A549 (cell line): ENCODE measurements at regions not wholly inside any gene's neighbourhood (a gene's known extent, or its start where the extent isn't known, plus 50 kb on each side); places are given as distances from the start of the nearest gene placed in this dataset.

Experiments
- ATAC-seq, 2 experiments: fragments of 200-7000 bp in 1 of 2; fragments of >200 bp in 1 of 2; cut with Nextera tagmentation in 1 of 2; cut with Tn5 transposase in 1 of 2; 3 replicates each; pipeline versions ENCODE4 v1.8.0 to v1.9.1; 2018 to 2020; ENCODE audit warnings: mild to moderate bottlenecking in 1 of 2, moderate library complexity in 1 of 2
- CTCF ChIA-PET: fragments of 300-600 bp; sonication (Branson Sonifier 250); formaldehyde crosslinking; extraction: SDS; loops from one replicate; lab custom pipeline; 2021; ENCODE audit warnings: antibody characterized with exemption, inconsistent platforms; lab: Yijun Ruan, JAX
- POLR2A ChIA-PET: fragments of 350-600 bp; formaldehyde crosslinking; extraction: SDS; loops from one replicate; lab custom pipeline; 2021; ENCODE audit warnings: antibody characterized with exemption, inconsistent platforms; lab: Yijun Ruan, JAX
- DNase-seq, 2 experiments: peaks; one replicate each; pipeline versions ENCODE4 v3.0.0 to v3.0.0-alpha.2; 2011 to 2016; ENCODE audit warnings: low read depth in 1 of 2, low spot score in 1 of 2
- FAIRE-seq: peaks from 2 replicates; lab custom pipeline; 2011; peaks lifted over from hg19 to GRCh38; lab: Jason Lieb, UNC
- H3K27ac ChIP-seq, 2 experiments: fragments of >200 bp; sonication (Bioruptor Twin); formaldehyde crosslinking; 3 replicates each; pipeline ENCODE4 v1.5.1; 2016 to 2017
- H3K4me1 ChIP-seq: fragments of >200 bp; sonication (Bioruptor Twin); formaldehyde crosslinking; 3 replicates; pipeline ENCODE4 v1.6.1; 2016
- H3K4me2 ChIP-seq: fragments of >200 bp; sonication (Bioruptor Twin); formaldehyde crosslinking; 3 replicates; pipeline ENCODE4 v1.6.1; 2016
- H3K4me3 ChIP-seq: fragments of >200 bp; sonication (Bioruptor Twin); formaldehyde crosslinking; 3 replicates; pipeline ENCODE4 v1.5.1; 2016
- H3K9me3 ChIP-seq: fragments of >200 bp; sonication (Bioruptor Twin); formaldehyde crosslinking; 3 replicates; pipeline ENCODE4 v1.6.1; 2016
- ATOH8 ChIP-seq: fragments of 250-450 bp; sonication (Bioruptor Pico); IDR thresholded peaks from 2 replicates; pipeline ENCODE4 v1.5.0; 2020; ENCODE audit warnings: low read depth, mild to moderate bottlenecking, moderate library complexity
- BHLHE40 ChIP-seq: IDR thresholded peaks from 2 replicates; pipeline ENCODE4 v1.6.1; 2012; ENCODE audit warnings: low read depth, low read length, inconsistent platforms
- CBX2 ChIP-seq: fragments of 200-600 bp; sonication (generic); IDR thresholded peaks from 2 replicates; pipeline ENCODE4 v1.6.1; 2016; ENCODE audit warnings: low read depth, mild to moderate bottlenecking, borderline replicate concordance
- CEBPB ChIP-seq, 2 experiments: fragments of >200 bp in 1 of 2; sonication (Bioruptor Twin) in 1 of 2; formaldehyde crosslinking in 1 of 2; IDR thresholded peaks; 2 replicates each; pipeline ENCODE4 v1.6.1; 2012 to 2016
- CHD4 ChIP-seq: fragments of 200-600 bp; sonication (generic); IDR thresholded peaks from 2 replicates; pipeline ENCODE4 v1.6.1; 2016; ENCODE audit warnings: antibody characterized with exemption, mild to moderate bottlenecking, borderline replicate concordance
- EHMT2 ChIP-seq: fragments of 200-600 bp; sonication (generic); IDR thresholded peaks from 2 replicates; pipeline ENCODE4 v1.6.1; 2016; ENCODE audit warnings: antibody characterized with exemption, low read depth, mild to moderate bottlenecking, moderate library complexity
- ELK1 ChIP-seq: fragments of 150-350 bp; IDR thresholded peaks from 2 replicates; pipeline ENCODE4 v1.6.1; 2014; ENCODE audit warnings: low read depth, mild to moderate bottlenecking, low read length
- FOSL2 ChIP-seq, 2 experiments: fragments of 450-650 bp in 1 of 2; fragments of >200 bp in 1 of 2; sonication (Bioruptor Twin) in 1 of 2; formaldehyde crosslinking; IDR thresholded peaks; 2 replicates each; pipeline versions ENCODE4 v1.5.0 to v1.6.1; 2016 to 2020; ENCODE audit warnings: mild to moderate bottlenecking in 1 of 2, moderate library complexity in 1 of 2
- HDAC2 ChIP-seq: fragments of 200-600 bp; sonication (generic); IDR thresholded peaks from 2 replicates; pipeline ENCODE4 v1.6.1; 2016
- HOXB13 ChIP-seq: fragments of 250-450 bp; sonication (Bioruptor Pico); IDR thresholded peaks from 2 replicates; pipeline ENCODE4 v1.5.0; 2020; ENCODE audit warnings: low read depth, mild to moderate bottlenecking, moderate library complexity
- JUN ChIP-seq, 2 experiments: fragments of >200 bp; sonication (Bioruptor Twin); formaldehyde crosslinking; IDR thresholded peaks; 2 replicates in 1 of 2; 3 replicates in 1 of 2; pipeline ENCODE4 v1.6.1; 2016 to 2017
- JUNB ChIP-seq: fragments of >200 bp; sonication (Bioruptor Twin); formaldehyde crosslinking; IDR thresholded peaks from 2 replicates; pipeline ENCODE4 v1.6.1; 2016
- MAFK ChIP-seq: fragments of 450-650 bp; IDR thresholded peaks from 2 replicates; pipeline ENCODE4 v1.6.1; 2014; ENCODE audit not compliant: partially characterized antibody
- NFE2L2 ChIP-seq: fragments of 150-350 bp; conservative IDR thresholded peaks from 2 replicates; pipeline ENCODE4 v1.6.1; 2014; ENCODE audit warnings: low read length
- NPAS2 ChIP-seq: fragments of 250-450 bp; sonication (Bioruptor Pico); IDR thresholded peaks from 2 replicates; pipeline ENCODE4 v1.8.0; 2022; ENCODE audit warnings: mild to moderate bottlenecking, moderate library complexity, borderline replicate concordance
- POLR2A ChIP-seq: IDR thresholded peaks from 2 replicates; pipeline ENCODE4 v1.6.1; 2012; ENCODE audit warnings: mild to moderate bottlenecking, low read length
- RARB ChIP-seq: fragments of 250-450 bp; sonication (Bioruptor Pico); IDR thresholded peaks from 2 replicates; pipeline ENCODE4 v1.8.0; 2021; ENCODE audit warnings: mild to moderate bottlenecking, moderate library complexity
- SREBF2 ChIP-seq: fragments of 450-650 bp; IDR thresholded peaks from 2 replicates; pipeline ENCODE4 v1.6.1; 2014; ENCODE audit warnings: mild to moderate bottlenecking, moderate library complexity
- TFCP2L1 ChIP-seq: fragments of 250-450 bp; sonication (Bioruptor Pico); IDR thresholded peaks from 2 replicates; pipeline ENCODE4 v1.5.0; 2021; ENCODE audit warnings: mild to moderate bottlenecking
- ZNF302 ChIP-seq: fragments of 250-450 bp; sonication (Bioruptor Pico); IDR thresholded peaks from 2 replicates; pipeline ENCODE4 v1.9.0; 2021; ENCODE audit warnings: inconsistent platforms, mild to moderate bottlenecking, moderate library complexity
- ZSCAN20 ChIP-seq: fragments of 250-450 bp; sonication (Bioruptor Pico); IDR thresholded peaks from 2 replicates; pipeline ENCODE4 v1.8.0; 2022; ENCODE audit warnings: mild to moderate bottlenecking, moderate library complexity
- WGBS: methylation state at CpG from one replicate; pipeline ENCODE4 v1.1.6; 2017; ENCODE audit errors: missing lambda C conversion rate; 5-methylcytosine and 5-hydroxymethylcytosine counted together

GRCh38 chr6:97867177-97867576, 584.2 kb upstream of the MMS22L start:
- no peak for DNase-seq
- FAIRE-seq, result no peak
- H3K4me2 ChIP-seq, result no peak overlapping the region
- 16% methylated on average over 2 of the region's 2 CpGs for WGBS
- no peak for TF ChIP-seq JUN (IDR thresholded peaks at IDR 0.05)
- TF ChIP-seq ELK1, result no peak
- no peak for TF ChIP-seq ATOH8 (CRISPR knock-in tag)
- TF ChIP-seq EHMT2, result no peak
- TF ChIP-seq TFCP2L1 (CRISPR knock-in tag), result no peak
- no peak for TF ChIP-seq JUNB
- TF ChIP-seq MAFK, result no peak
- no peak for TF ChIP-seq NPAS2 (CRISPR knock-in tag)
- no peak for TF ChIP-seq CHD4
- TF ChIP-seq HDAC2, result no peak
- TF ChIP-seq ZSCAN20 (CRISPR knock-in tag), result no peak
- no peak for TF ChIP-seq FOSL2 (IDR thresholded peaks at IDR 0.05)
- TF ChIP-seq FOSL2 (CRISPR knock-in tag; IDR thresholded peaks at IDR 0.05), result no peak
- TF ChIP-seq CBX2, result no peak
- no peak for TF ChIP-seq CEBPB (IDR thresholded peaks at IDR 0.05)
- TF ChIP-seq SREBF2, result no peak
- no peak for TF ChIP-seq BHLHE40
- TF ChIP-seq HOXB13 (CRISPR knock-in tag), result no peak
- no peaks in the 10 kb centered on the region for H3K9me3 ChIP-seq
- no peak overlapping the region for H3K4me3 ChIP-seq
- no peaks in the 10 kb centered on the region for H3K4me1 ChIP-seq
- H3K27ac ChIP-seq, result no peak overlapping the region
- ATAC-seq, result no peak
- ChIA-PET POLR2A (no interaction called here), CTCF (no interaction called here)

DNA sequence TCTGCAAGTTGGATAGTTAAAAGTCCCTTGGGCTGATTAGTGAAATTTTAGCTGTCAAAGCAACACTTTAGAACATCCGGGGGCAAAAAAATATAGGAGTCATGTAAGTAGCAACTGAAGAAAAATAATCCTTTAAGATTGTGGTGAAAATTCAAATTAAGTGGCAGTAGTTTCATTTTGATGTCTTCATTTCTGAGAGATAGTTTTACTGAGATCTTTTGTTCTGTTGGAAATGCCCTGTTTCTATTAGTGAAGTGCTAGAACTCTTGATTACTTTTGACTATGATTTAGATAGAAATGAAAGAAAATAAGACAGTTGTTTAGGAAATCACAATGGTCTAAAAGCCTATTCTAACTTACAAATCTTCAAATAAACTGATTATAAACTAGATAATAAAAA, 587.3 kb upstream of the MMS22L start:
- no peak overlapping the region for H3K4me2 ChIP-seq

GRCh38 chr6:97876711-97877110, 593.7 kb upstream of the MMS22L start:
- FAIRE-seq (no peak), DNase-seq (no peak), ATAC-seq (no peak)
- Histone ChIP-seq H3K9me3 (no peaks in the 10 kb centered on the region), H3K4me3 (no peak overlapping the region), H3K4me1 (no peaks in the 10 kb centered on the region), H3K4me2 (no peak overlapping the region), H3K27ac (no peak overlapping the region)
- ChIA-PET POLR2A (no interaction called here), CTCF (no interaction called here)
- TF ChIP-seq NFE2L2, result no peak
- TF ChIP-seq CHD4, result no peak
- no peak for TF ChIP-seq RARB (CRISPR knock-in tag)
- no peak for TF ChIP-seq CBX2
- TF ChIP-seq JUN (IDR thresholded peaks at IDR 0.05), result no peak
- TF ChIP-seq ZNF302 (CRISPR knock-in tag), result no peak
- WGBS, result 42% methylated on average over 3 of the region's 3 CpGs

More for the DNA sequence above, 587.3 kb upstream of the MMS22L start:
- ChIA-PET CTCF (no interaction called here), POLR2A (no interaction called here)
- no peak for DNase-seq
- Histone ChIP-seq H3K4me3 (no peak overlapping the region), H3K4me1 (no peaks in the 10 kb centered on the region), H3K27ac (no peak overlapping the region), H3K9me3 (no peaks in the 10 kb centered on the region)
- no peak for ATAC-seq
- FAIRE-seq, result no peak
- 0% methylated on average over 1 of the region's 1 CpG for WGBS
- TF ChIP-seq HDAC2 (no peak), RARB (CRISPR knock-in tag) (no peak), BHLHE40 (no peak), POLR2A (no peak)

- H3K4me3 ChIP-seq, result no peak overlapping the region
- FAIRE-seq, result no peak
- POLR2A ChIA-PET, result no interaction called here
Measured at GRCh38 chr6:97882755-97883154, 599.7 kb upstream of the MMS22L start.

More at GRCh38 chr6:97882755-97883154, 599.7 kb upstream of the MMS22L start:
- DNase-seq, result no peak
- ATAC-seq, result no peak
- Histone ChIP-seq H3K4me2 (no peak overlapping the region), H3K27ac (no peak overlapping the region), H3K9me3 (no peaks in the 10 kb centered on the region), H3K4me1 (no peaks in the 10 kb centered on the region)
- CTCF ChIA-PET, result no interaction called here
- 26% methylated on average over 3 of the region's 3 CpGs for WGBS
- TF ChIP-seq NFE2L2, result no peak
- TF ChIP-seq MAFK, result peak; percentile 47
- TF ChIP-seq SREBF2, result no peak
